Cardiac muscle cell (in vitro differentiated cells and primary cell): ENCODE measurements at regions not wholly inside any gene's neighbourhood (a gene's known extent, or its start where the extent isn't known, plus 50 kb on each side); places are given as distances from the start of the nearest gene placed in this dataset.
"Not testable (repeated sequence)": the region's sequence is repeated elsewhere in the genome, so short reads cannot be mapped to it uniquely, and the experiment has no call there.

Experiments used
- DNase-seq, 2 donors: peaks; one replicate each; pipeline versions ENCODE4 v3.0.0 to v3.0.0-alpha.2; 2010 to 2017; ENCODE audit warnings: low read depth in 1 of 2, low spot score in 1 of 2
- H3K27ac ChIP-seq: fragments of 200-600 bp; sonication (generic); 2 replicates; pipeline ENCODE4 v1.5.1; 2016
- H3K27me3 ChIP-seq: fragments of 200-600 bp; sonication (generic); 2 replicates; pipeline ENCODE4 v1.6.0; 2016; ENCODE audit warnings: control low read depth
- H3K36me3 ChIP-seq: fragments of 200-600 bp; sonication (generic); 2 replicates; pipeline ENCODE4 v1.5.1; 2016; ENCODE audit warnings: control low read depth
- H3K4me1 ChIP-seq: fragments of 200-600 bp; sonication (generic); 2 replicates; pipeline ENCODE4 v1.8.1; 2017; ENCODE audit warnings: low read depth, mild to moderate bottlenecking, mixed run types
- H3K4me3 ChIP-seq: fragments of 200-600 bp; sonication (generic); 2 replicates; pipeline ENCODE4 v1.5.1; 2016; ENCODE audit warnings: mild to moderate bottlenecking
- H3K9me3 ChIP-seq: fragments of 200-600 bp; sonication (generic); 2 replicates; pipeline ENCODE4 v1.5.1; 2017; ENCODE audit warnings: low read depth, mild to moderate bottlenecking, control low read depth
- CTCF ChIP-seq: IDR thresholded peaks from 2 replicates; pipeline ENCODE4 v1.5.1; 2012; ENCODE audit warnings: low read depth, mild to moderate bottlenecking, low read length

- H3K27me3 ChIP-seq: no peaks in the 10 kb centered on the region
- peak in 1 of 2 donors; percentile 59 for DNase-seq
Measured at GRCh38 chr2:43144263-43144662, 82.1 kb downstream of the ZFP36L2 start.

GRCh38 chr2:43143756-43144155 is 82.7 kb downstream of the ZFP36L2 start:
- DNase-seq: no peak
- Histone ChIP-seq H3K27ac (no peak overlapping the region), H3K27me3 (no peaks in the 10 kb centered on the region), H3K4me1 (no peaks in the 10 kb centered on the region), H3K9me3 (no peaks in the 10 kb centered on the region), H3K36me3 (no peaks in the 10 kb centered on the region), H3K4me3 (no peak overlapping the region)
- no peak for TF ChIP-seq CTCF

More at GRCh38 chr2:43144263-43144662, 82.1 kb downstream of the ZFP36L2 start:
- Histone ChIP-seq H3K4me3 (no peak overlapping the region), H3K4me1 (no peaks in the 10 kb centered on the region), H3K36me3 (no peaks in the 10 kb centered on the region), H3K9me3 (no peaks in the 10 kb centered on the region), H3K27ac (no peak overlapping the region)
- no peak for TF ChIP-seq CTCF

GRCh38 chr2:43142921-43143438 is 83.4 kb downstream of the ZFP36L2 start:
- Histone ChIP-seq H3K9me3 (no peaks in the 10 kb centered on the region), H3K4me3 (no peak overlapping the region)

GRCh38 chr2:43141636-43142151 is 84.7 kb downstream of the ZFP36L2 start:
- H3K27ac ChIP-seq, H3K9me3 ChIP-seq, H3K4me3 ChIP-seq: not testable (repeated sequence)

More at GRCh38 chr2:43142921-43143438, 83.4 kb downstream of the ZFP36L2 start:
- TF ChIP-seq CTCF: no peak
- no peak overlapping the region for H3K27ac ChIP-seq
- no peak for DNase-seq
- no peaks in the 10 kb centered on the region for H3K27me3 ChIP-seq
- H3K36me3 ChIP-seq: no peaks in the 10 kb centered on the region
- H3K4me1 ChIP-seq: no peaks in the 10 kb centered on the region

GRCh38 chr2:43139996-43140621 is 86.3 kb downstream of the ZFP36L2 start:
- no peak for TF ChIP-seq CTCF
- H3K4me3 ChIP-seq: no peak overlapping the region
- peak in 1 of 2 donors; percentile 86 for DNase-seq
- no peaks in the 10 kb centered on the region for H3K36me3 ChIP-seq
- no peaks in the 10 kb centered on the region for H3K4me1 ChIP-seq
- H3K9me3 ChIP-seq: no peaks in the 10 kb centered on the region
- H3K27me3 ChIP-seq: no peaks in the 10 kb centered on the region
- H3K27ac ChIP-seq: peak overlapping the region; percentile 19

More at GRCh38 chr2:43141636-43142151, 84.7 kb downstream of the ZFP36L2 start:
- not testable (repeated sequence) for H3K27me3 ChIP-seq, DNase-seq, H3K4me1 ChIP-seq, H3K36me3 ChIP-seq

GRCh38 chr2:43139501-43139900 is 86.9 kb downstream of the ZFP36L2 start:
- no peaks in the 10 kb centered on the region for H3K4me1 ChIP-seq
- H3K27ac ChIP-seq: no peak overlapping the region
- no peak for TF ChIP-seq CTCF
- no peak for DNase-seq
- no peaks in the 10 kb centered on the region for H3K36me3 ChIP-seq
- no peak overlapping the region for H3K4me3 ChIP-seq
- no peaks in the 10 kb centered on the region for H3K27me3 ChIP-seq
- H3K9me3 ChIP-seq: no peaks in the 10 kb centered on the region
